Endothelial cell of umbilical vein (primary cell): ENCODE measurements at regions not wholly inside any gene's neighbourhood (a gene's known extent, or its start where the extent isn't known, plus 50 kb on each side); places are given as distances from the start of the nearest gene placed in this dataset.
"Not testable (repeated sequence)": the region's sequence is repeated elsewhere in the genome, so short reads cannot be mapped to it uniquely, and the experiment has no call there.

Experiments used
- BruUV-seq: library from RNA; stranded (reverse); fragments of 400-500 nt; replicated peaks from 2 replicates; lab custom pipeline; 2021; lab: Mats Ljungman, UMichigan
- CTCF ChIA-PET: fragments of 300-600, 350-600 bp; sonication (Branson Sonifier 250); formaldehyde crosslinking; loops from one replicate; lab custom pipeline; 2021; ENCODE audit warnings: antibody characterized with exemption, inconsistent platforms; lab: Charles Lee
- POLR2A ChIA-PET: fragments of 300-600, 350-600 bp; sonication (Branson Sonifier 250); formaldehyde crosslinking; loops from one replicate; lab custom pipeline; 2021; ENCODE audit warnings: antibody characterized with exemption, inconsistent platforms; lab: Charles Lee
- DNase-seq: peaks from one replicate; pipeline ENCODE4 v3.0.0-alpha.2; 2011; ENCODE audit warnings: low read depth, low spot score
- FAIRE-seq: peaks from 2 replicates; lab custom pipeline; 2011; peaks lifted over from hg19 to GRCh38; lab: Jason Lieb, UNC
- H2AFZ ChIP-seq: 2 replicates; pipeline ENCODE4 v1.6.0; 2012; ENCODE audit warnings: low read depth, low read length, control low read depth, inconsistent platforms
- H3K27ac ChIP-seq: 2 replicates; pipeline ENCODE4 v1.5.1; 2011; ENCODE audit warnings: low read depth, mild to moderate bottlenecking, control low read depth, low read length, moderate library complexity; ENCODE audit not compliant: insufficient read depth
- H3K27me3 ChIP-seq, 2 experiments: 2 replicates each; pipeline versions ENCODE4 v1.6.0 to v1.6.1; 2011; ENCODE audit warnings: low read length in 2 of 2, mixed read lengths in 1 of 2; ENCODE audit not compliant: control insufficient read depth in 2 of 2, insufficient read depth in 2 of 2
- H3K36me3 ChIP-seq, 2 experiments: 2 replicates in 1 of 2; 3 replicates in 1 of 2; pipeline ENCODE4 v1.5.1; 2011; ENCODE audit warnings: low read length in 2 of 2, mild to moderate bottlenecking in 1 of 2, moderate library complexity in 1 of 2; ENCODE audit not compliant: control insufficient read depth in 2 of 2, insufficient read depth in 2 of 2; ENCODE audit errors: extremely low read depth in 1 of 2
- H3K4me1 ChIP-seq: 3 replicates; pipeline ENCODE4 v1.5.1; 2011; ENCODE audit warnings: mild to moderate bottlenecking, low read length; ENCODE audit not compliant: control insufficient read depth, insufficient read depth; ENCODE audit errors: extremely low read depth
- H3K4me2 ChIP-seq: 2 replicates; pipeline ENCODE4 v1.6.1; 2011; ENCODE audit warnings: low read length, control low read depth, mixed read lengths; ENCODE audit not compliant: insufficient read depth
- H3K4me3 ChIP-seq, 3 experiments: fragments of 200-600 bp in 1 of 3; sonication (generic), shearing (Covaris generic) in 1 of 3; replicated peaks in 1 of 3; 2 replicates each; pipeline ENCODE4 v1.5.1; 2011 to 2016; ENCODE audit warnings: control low read depth in 3 of 3, low read length in 3 of 3, mild to moderate bottlenecking in 2 of 3, inconsistent platforms in 1 of 3, low read depth in 1 of 3, moderate library complexity in 1 of 3; ENCODE audit not compliant: insufficient read depth in 1 of 3
- H3K79me2 ChIP-seq: 2 replicates; pipeline ENCODE4 v1.6.0; 2012; ENCODE audit warnings: low read length, inconsistent platforms; ENCODE audit not compliant: control insufficient read depth, insufficient read depth
- H3K9ac ChIP-seq: replicated peaks from 2 replicates; pipeline ENCODE3; 2011; ENCODE audit warnings: low read length, control low read depth; ENCODE audit not compliant: insufficient read depth; ENCODE audit errors: extremely low read depth
- H3K9me1 ChIP-seq: replicated peaks from 3 replicates; pipeline ENCODE4 v1.6.0; 2011; ENCODE audit warnings: mild to moderate bottlenecking, low read length; ENCODE audit not compliant: control insufficient read depth, insufficient read depth; ENCODE audit errors: extremely low read depth
- H3K9me3 ChIP-seq: replicated peaks from 2 replicates; pipeline ENCODE4 v1.5.1; 2012; ENCODE audit warnings: low read length, inconsistent platforms; ENCODE audit not compliant: control insufficient read depth, insufficient read depth
- H4K20me1 ChIP-seq: replicated peaks from 2 replicates; pipeline ENCODE3; 2011; ENCODE audit warnings: mild to moderate bottlenecking, low read length; ENCODE audit not compliant: control insufficient read depth, insufficient read depth; ENCODE audit errors: extremely low read depth
- EZH2 ChIP-seq: IDR thresholded peaks from 2 replicates; pipeline ENCODE4 v1.6.1; 2012; ENCODE audit warnings: borderline replicate concordance, low read depth, mild to moderate bottlenecking, moderate library complexity, low read length, inconsistent platforms; ENCODE audit not compliant: severe bottlenecking
- dilution Hi-C: fragments of 300-500 bp; cut with MboI; formaldehyde crosslinking; loops from one replicate; pipeline ENCODE4 v1.15.0; 2019; ENCODE audit warnings: low sequenced_read_pairs; ENCODE audit not compliant: extremely low pct_ligation_motif_present
- intact Hi-C: fragments of 100-400 bp; cut with micrococcal nuclease; formaldehyde crosslinking; loops from one replicate; pipeline ENCODE4 v1.10.0; 2022

- CTCF ChIA-PET, BruUV-seq, H3K4me2 ChIP-seq, H4K20me1 ChIP-seq, POLR2A ChIA-PET, H2AFZ ChIP-seq, DNase-seq, dilution Hi-C loops, H3K4me3 ChIP-seq, H3K27me3 ChIP-seq, H3K9me3 ChIP-seq, H3K4me1 ChIP-seq, intact Hi-C loops, FAIRE-seq, H3K79me2 ChIP-seq, H3K9ac ChIP-seq, H3K36me3 ChIP-seq, H3K27ac ChIP-seq, H3K9me1 ChIP-seq: not testable (repeated sequence)
Observed at GRCh38 chr10:81207359-81207758, 667.6 kb upstream of the NRG3 start.

GRCh38 chr10:81213370-81213769, 661.6 kb upstream of the NRG3 start:
- H3K9ac ChIP-seq, result no peak overlapping the region
- ChIA-PET POLR2A (no interaction called here), CTCF (no interaction called here)
- BruUV-seq, result no TSS peak
- H3K9me3 ChIP-seq, result peaks cover 2% of the 10 kb centered on the region
- H3K36me3 ChIP-seq, result no peaks in the 10 kb centered on the region
- TF ChIP-seq EZH2, result no peak
- H3K9me1 ChIP-seq, result no peaks in the 10 kb centered on the region
- H3K27ac ChIP-seq, result no peak overlapping the region
- no peaks in the 10 kb centered on the region for H3K4me1 ChIP-seq
- no peaks in the 10 kb centered on the region for H4K20me1 ChIP-seq
- no peak overlapping the region for H3K4me3 ChIP-seq
- no peak overlapping the region for H3K4me2 ChIP-seq
- dilution Hi-C loops, result no loop called here
- no peaks in the 10 kb centered on the region for H3K79me2 ChIP-seq
- H3K27me3 ChIP-seq, result no peaks in the 10 kb centered on the region
- FAIRE-seq (no peak), DNase-seq (no peak)
- intact Hi-C loops, result no loop called here
- H2AFZ ChIP-seq, result no peak overlapping the region
